NCI-H2081 (cell line): ENCODE measurements at regions not wholly inside any gene's neighbourhood (a gene's known extent, or its start where the extent isn't known, plus 50 kb on each side); places are given as distances from the start of the nearest gene placed in this dataset.
"Not testable (repeated sequence)": the region's sequence is repeated elsewhere in the genome, so short reads cannot be mapped to it uniquely, and the experiment has no call there.

Source experiments
- DNase-seq, 2 experiments: peaks; one replicate each; lab custom pipeline; 2025; lab: John Stamatoyannopoulos, UW

GRCh38 chr4:164595751-164596150 is 158.2 kb upstream of the SMIM31 start:
- DNase-seq, result no peak

- DNase-seq, result no peak
These were observed 157.5 kb upstream of the SMIM31 start for GRCh38 chr4:164596318-164596878.

GRCh38 chr4:164596927-164597326 is 157.0 kb upstream of the SMIM31 start:
- peak in 1 of 2 experiments; percentile 12 for DNase-seq

- no peak for DNase-seq
These were observed 152.3 kb upstream of the SMIM31 start for GRCh38 chr4:164601653-164602052.

- not testable (repeated sequence) for DNase-seq
These were observed 148.1 kb upstream of the SMIM31 start for GRCh38 chr4:164605791-164606190.

- DNase-seq, result no peak
These were observed 147.5 kb upstream of the SMIM31 start for GRCh38 chr4:164606478-164606877.

GRCh38 chr4:164613256-164613655 is 140.7 kb upstream of the SMIM31 start:
- DNase-seq, result no peak

GRCh38 chr4:164613792-164614191 is 140.1 kb upstream of the SMIM31 start:
- DNase-seq, result no peak

GRCh38 chr4:164614329-164614728 is 139.6 kb upstream of the SMIM31 start:
- no peak for DNase-seq

GRCh38 chr4:164614999-164615398 is 138.9 kb upstream of the SMIM31 start:
- no peak for DNase-seq

- DNase-seq, result no peak
These were observed 138.0 kb upstream of the SMIM31 start for GRCh38 chr4:164615964-164616363.

GRCh38 chr4:164616961-164617360 is 137.0 kb upstream of the SMIM31 start:
- DNase-seq, result no peak

GRCh38 chr4:164617426-164617825 is 136.5 kb upstream of the SMIM31 start:
- DNase-seq, result no peak

GRCh38 chr4:164617911-164618310 is 136.0 kb upstream of the SMIM31 start:
- DNase-seq, result no peak

GRCh38 chr4:164621886-164622521 is 131.9 kb upstream of the SMIM31 start:
- DNase-seq, result no peak

GRCh38 chr4:164623099-164623498 is 130.8 kb upstream of the SMIM31 start:
- DNase-seq, result no peak

GRCh38 chr4:164639001-164639400 is 114.9 kb upstream of the SMIM31 start:
- no peak for DNase-seq

GRCh38 chr4:164648151-164648848 is 105.6 kb upstream of the SMIM31 start:
- DNase-seq, result no peak

- DNase-seq, result no peak
These were observed 105.1 kb upstream of the SMIM31 start for GRCh38 chr4:164648849-164649212.

- DNase-seq, result no peak
These were observed 94.2 kb upstream of the SMIM31 start for GRCh38 chr4:164659765-164660164.

- not testable (repeated sequence) for DNase-seq
These were observed 77.8 kb upstream of the SMIM31 start for GRCh38 chr4:164676152-164676551.

- DNase-seq, result no peak
These were observed 70.9 kb upstream of the SMIM31 start for GRCh38 chr4:164683040-164683439.

GRCh38 chr4:164695650-164696049 is 58.3 kb upstream of the SMIM31 start:
- no peak for DNase-seq

- no peak for DNase-seq
These were observed 53.5 kb upstream of the SMIM31 start for GRCh38 chr4:164700471-164700870.
